Stimulated activated CD8-positive, alpha-beta memory T cell treated with anti-CD3 and anti-CD28 coated beads, Interleukin-12 subunit alpha, Interleukin-12 subunit beta, amount 100 ng/mL, for 24 hours (primary cell): ENCODE measurements at regions not wholly inside any gene's neighbourhood (a gene's known extent, or its start where the extent isn't known, plus 50 kb on each side); places are given as distances from the start of the nearest gene placed in this dataset.
A peak's percentile ranks its signal among the peaks of the same experiment; 100 is the strongest.

Experiments used
- DNase-seq: peaks from one replicate; pipeline ENCODE4 v3.0.0-alpha.2; 2020; ENCODE audit errors: extremely low read depth

DNA sequence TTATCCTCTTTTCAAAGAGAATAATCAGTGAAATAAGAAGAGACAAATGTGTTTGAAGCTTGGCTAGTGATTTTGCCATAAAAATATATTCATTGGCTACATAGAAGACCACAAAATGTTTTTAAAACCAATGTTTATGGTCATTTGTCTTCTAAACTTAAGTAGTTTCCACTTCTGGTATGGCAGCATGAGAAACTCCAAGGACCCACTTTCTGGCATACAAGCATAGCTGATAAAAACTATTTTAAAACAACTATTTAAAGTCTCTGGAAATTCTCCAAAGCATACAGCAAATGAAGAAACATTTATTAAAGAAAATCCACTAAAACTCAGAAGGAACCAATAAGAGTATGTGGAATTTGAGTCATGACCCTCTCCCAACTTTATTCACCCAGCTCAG is 89.2 kb upstream of the TOMM7 start:
- DNase-seq, result no peak

GRCh38 chr7:22909917-22910316 is 87.3 kb upstream of the TOMM7 start:
- DNase-seq, result no peak

- DNase-seq, result no peak
Measured at GRCh38 chr7:22907805-22908204, 85.2 kb upstream of the TOMM7 start.

GRCh38 chr7:22900784-22901183 is 78.1 kb upstream of the TOMM7 start:
- no peak for DNase-seq

DNA sequence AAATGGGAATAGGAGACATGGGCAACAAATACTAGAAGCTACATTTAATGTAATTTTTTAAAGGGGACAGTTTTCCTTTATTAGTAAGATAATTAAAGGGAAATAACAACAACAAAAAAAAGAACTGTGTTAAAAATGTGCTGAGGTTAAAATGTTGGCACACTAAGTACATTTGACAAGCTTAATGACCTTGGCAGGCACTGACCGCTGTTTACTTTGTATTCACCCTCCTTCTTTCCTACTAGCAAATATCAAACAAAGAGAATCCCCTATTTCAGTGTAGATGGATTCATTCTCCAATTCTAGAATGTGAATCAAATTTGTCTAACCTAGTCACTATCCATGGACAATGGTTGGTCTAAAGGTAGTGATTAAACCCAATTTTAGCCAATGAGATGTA is 77.5 kb upstream of the TOMM7 start:
- DNase-seq, result no peak

GRCh38 chr7:22896917-22897316 is 74.3 kb upstream of the TOMM7 start:
- DNase-seq, result no peak

DNA sequence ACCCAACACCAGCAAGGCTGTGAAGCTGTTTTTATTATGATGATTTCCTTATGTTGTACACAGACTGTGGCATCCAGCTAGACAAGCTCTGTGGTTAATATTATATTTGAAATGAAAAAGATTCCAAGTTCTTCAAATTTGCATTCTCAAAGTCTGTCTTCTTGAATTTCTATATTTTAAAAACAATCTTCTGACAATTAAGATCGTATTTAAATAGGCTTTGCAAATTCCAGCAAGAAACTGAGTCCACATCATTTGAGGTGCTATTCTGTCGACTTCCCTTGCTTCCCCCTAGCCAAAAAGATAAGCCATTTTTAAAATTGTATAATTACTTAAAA is 73.1 kb upstream of the TOMM7 start:
- no peak for DNase-seq

GRCh38 chr7:22895140-22895827 is 72.6 kb upstream of the TOMM7 start:
- DNase-seq, result no peak

DNA sequence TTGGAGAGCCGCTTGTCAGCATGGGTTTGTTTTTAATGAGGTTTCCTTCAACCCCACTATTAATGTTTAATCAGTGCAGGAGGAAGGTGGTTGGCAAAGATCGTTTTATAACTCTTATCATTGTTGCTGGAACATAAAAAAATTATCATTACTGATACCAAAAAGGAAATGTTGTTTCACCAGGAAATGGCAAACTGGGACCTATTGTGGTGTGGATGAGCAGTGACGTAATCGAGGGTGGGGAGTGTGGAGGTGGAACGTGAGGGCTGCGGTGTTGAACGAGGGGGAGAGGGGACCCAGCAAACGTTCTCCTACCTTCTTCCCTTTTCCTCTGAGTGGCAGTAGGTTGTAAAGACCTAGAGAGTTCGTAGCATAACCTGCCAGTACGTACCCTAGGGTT is 71.9 kb upstream of the TOMM7 start:
- no peak for DNase-seq

- DNase-seq, result no peak
Measured at GRCh38 chr7:22890773-22891172, 68.1 kb upstream of the TOMM7 start.

GRCh38 chr7:22885797-22886261 is 63.2 kb upstream of the TOMM7 start:
- peak; percentile 36 for DNase-seq

DNA sequence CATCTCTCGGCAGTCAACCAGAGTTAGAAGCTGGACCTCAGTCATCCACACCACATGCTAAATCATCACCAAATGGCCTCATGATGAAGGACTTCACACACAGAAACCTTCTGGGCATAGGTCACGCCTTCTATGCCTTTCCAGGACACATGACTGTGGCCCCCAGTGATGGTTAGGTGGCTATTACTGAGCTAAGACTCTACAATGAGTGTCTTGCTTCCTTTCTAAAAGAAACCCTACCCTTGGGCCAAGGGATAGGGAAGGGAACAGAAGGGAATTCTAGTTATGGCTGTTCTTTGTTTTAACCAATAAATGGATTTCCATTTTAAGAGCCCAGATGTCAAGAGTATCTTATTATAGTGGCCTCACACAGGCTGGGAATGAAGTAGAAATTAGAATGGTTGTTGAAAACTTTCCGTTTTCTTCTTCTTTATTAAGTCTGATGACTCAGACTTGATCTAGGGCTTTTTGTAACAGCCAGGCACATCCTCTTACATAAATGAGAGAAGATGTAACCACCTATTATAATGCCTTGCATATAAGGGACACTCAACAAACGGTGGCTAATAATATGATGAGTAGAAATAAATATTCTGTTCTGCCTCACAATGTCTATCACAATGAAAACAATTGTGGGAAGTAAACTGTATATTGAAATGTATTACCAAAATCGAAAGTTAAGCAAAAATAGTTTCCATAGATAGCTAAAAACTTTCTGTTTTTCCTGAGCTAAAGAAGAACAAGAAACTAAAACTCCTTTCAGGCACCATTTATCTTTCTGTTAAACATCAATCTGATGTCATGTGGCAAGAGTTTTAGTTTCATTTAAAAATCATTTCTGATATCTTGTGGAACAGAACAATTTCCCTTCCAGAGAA is 62.5 kb upstream of the TOMM7 start:
- no peak for DNase-seq

- no peak for DNase-seq
Measured at GRCh38 chr7:22882106-22882505, 59.5 kb upstream of the TOMM7 start.

DNA sequence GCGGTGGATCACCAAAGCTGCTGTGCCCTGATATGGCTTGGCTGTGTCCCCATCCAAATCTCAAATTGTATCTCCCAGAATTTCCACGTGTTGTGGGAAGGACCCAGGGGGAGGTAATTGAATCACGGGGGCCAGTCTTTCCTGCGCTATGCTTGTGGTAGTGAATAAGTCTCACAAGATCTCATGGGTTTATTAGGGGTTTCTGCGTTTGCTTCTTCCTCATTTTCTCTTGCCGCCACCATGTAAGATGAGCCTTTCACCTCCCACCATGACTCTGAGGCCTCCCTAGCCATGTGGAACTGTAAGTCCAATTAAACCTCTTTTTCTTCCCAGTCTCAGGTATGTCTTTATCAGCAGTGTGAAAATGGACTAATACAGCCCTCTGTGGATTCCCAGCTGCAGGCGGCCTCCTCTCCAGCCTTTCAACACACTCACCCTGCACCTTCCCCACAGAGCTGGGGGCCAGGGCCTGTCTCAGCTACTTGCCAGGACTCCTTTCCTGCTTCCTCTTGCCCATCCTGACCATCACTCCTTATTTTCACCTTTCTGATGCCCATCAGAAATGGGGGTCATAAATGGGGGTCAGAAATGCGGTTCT is 57.2 kb upstream of the TOMM7 start:
- no peak for DNase-seq

- DNase-seq, result no peak
Measured at GRCh38 chr7:22879280-22879679, 56.6 kb upstream of the TOMM7 start.

DNA sequence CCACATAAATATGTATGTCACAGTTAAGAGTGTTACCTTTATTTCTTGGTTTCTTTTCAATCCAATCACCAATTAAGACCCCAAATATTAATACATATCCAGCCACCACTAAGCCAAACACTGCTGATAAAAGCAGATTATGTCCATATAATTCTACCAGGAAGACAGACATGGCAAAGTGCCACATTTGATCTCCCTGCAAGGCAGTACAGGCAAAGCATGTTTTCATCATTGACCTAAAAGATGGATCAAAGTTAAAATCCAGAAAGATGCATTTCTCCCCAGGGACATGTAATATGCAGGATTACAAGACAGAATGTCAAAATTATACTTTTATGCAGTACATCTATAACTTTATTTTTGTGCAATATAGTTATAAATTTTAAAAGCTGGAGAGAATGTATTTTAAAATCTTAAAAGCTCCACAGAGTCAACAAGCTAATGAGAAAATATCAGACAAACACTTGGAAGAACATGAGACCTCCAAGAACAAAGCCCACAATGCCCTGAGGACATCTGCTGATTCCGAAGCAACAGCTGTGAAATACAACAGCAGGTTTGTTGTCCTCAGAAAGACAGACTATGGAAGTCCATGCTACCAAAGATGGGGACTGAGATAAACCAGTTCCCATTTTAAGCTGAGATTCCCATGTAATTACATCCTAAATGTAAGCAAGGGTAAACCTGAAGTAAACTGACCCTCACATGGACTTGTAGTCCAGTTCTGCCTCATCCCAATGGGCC is 54.5 kb upstream of the TOMM7 start:
- DNase-seq, result no peak

DNA sequence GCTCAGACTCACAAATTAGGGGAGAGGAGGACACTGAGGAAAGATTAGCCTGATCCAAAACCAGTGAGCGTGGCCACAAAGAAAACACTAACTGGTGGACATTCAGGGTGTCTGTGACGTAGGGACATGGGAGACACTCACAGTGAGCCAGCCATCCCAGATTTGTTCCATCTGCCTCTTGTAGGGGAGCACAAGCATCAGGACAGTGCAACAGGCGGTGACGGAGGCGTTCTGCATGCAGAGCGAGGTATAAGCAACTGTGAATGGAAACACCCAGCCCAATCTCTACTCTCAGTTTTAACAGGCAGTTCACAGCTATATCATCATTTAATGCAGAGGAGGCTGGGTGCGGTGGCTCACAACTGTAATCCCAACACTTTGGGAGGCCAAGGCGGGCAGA is 52.8 kb upstream of the TOMM7 start:
- DNase-seq, result no peak

DNA sequence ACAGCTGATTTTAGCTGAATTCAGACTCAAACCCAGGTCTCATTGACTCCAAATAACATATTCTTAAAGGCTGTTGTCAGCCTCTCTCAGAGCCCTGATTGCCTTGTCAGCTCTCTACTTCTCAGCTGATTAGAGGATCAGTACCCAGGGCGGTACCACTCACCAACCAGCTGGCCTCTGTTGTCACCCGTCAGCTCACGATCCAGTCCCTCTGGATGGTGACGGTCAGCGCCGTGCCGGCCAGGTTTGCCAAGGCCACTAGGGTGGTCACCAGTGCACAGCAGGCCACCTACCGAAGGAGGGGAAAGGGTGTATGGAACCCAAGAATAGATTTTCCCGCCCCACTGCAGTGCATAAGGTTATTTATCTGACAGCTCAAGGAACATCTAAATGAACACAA is 52.3 kb upstream of the TOMM7 start:
- DNase-seq, result no peak
